Psoas muscle (tissue), 7 donors: ENCODE measurements at regions not wholly inside any gene's neighbourhood (a gene's known extent, or its start where the extent isn't known, plus 50 kb on each side); places are given as distances from the start of the nearest gene placed in this dataset.

Experiments used
- ATAC-seq, 4 donors: fragments of 200-7000 bp; cut with Tn5 transposase; one replicate each; pipeline ENCODE4 v1.9.1; 2020; ENCODE audit warnings: moderate library complexity in 3 of 4, mild to moderate bottlenecking in 2 of 4
- DNase-seq, 2 donors: peaks; one replicate each; pipeline ENCODE4 v3.0.0-alpha.2; 2020
- H3K27ac ChIP-seq: fragments of 200-600 bp; one replicate; pipeline ENCODE4 v1.8.0; 2022
- H3K27me3 ChIP-seq, 3 donors: fragments of 200-600 bp in 1 of 3; one replicate each; pipeline versions ENCODE4 v1.6.1 to v1.8.0; 2013 to 2022; ENCODE audit warnings: low read length in 2 of 3, mild to moderate bottlenecking in 2 of 3, moderate library complexity in 1 of 3; ENCODE audit not compliant: insufficient read depth in 3 of 3
- H3K36me3 ChIP-seq, 2 donors: fragments of 200-600 bp in 1 of 2; one replicate each; pipeline versions ENCODE4 v1.6.1 to v1.8.0; 2013 to 2022; ENCODE audit warnings: low read depth in 1 of 2, mild to moderate bottlenecking in 1 of 2, moderate library complexity in 1 of 2; ENCODE audit not compliant: insufficient read depth in 1 of 2
- H3K4me1 ChIP-seq: fragments of 200-600 bp; one replicate; pipeline ENCODE4 v1.8.0; 2022
- H3K4me3 ChIP-seq: fragments of 200-600 bp; one replicate; pipeline ENCODE4 v1.8.0; 2022; ENCODE audit warnings: mild to moderate bottlenecking
- H3K9me3 ChIP-seq: fragments of 200-600 bp; one replicate; pipeline ENCODE4 v1.8.0; 2022
- CTCF ChIP-seq: fragments of 200-600 bp; IDR thresholded peaks from one replicate; pipeline ENCODE4 v1.8.0; 2022; ENCODE audit warnings: antibody characterized with exemption
- WGBS, 3 donors: extraction: QIAGEN DNeasy Blood & Tissue Kit; methylation state at CpG; one replicate each; pipeline versions ENCODE4 v1.1.6 to v1.1.7; 2013; 5-methylcytosine and 5-hydroxymethylcytosine counted together
- intact Hi-C, 2 donors: fragments of 100-400 bp; cut with DNase I; formaldehyde crosslinking; loops; one replicate each; pipeline versions ENCODE4 v1.11.0 to v1.14.2; 2022
- donor health status: healthy with polysubstance abuse.
- donor health status: DM: no; HTN: no; CAD: no; lungs with moderate emphysema.
- donor health status: Bipolar disorder and iron deficiency.
- donor health status: healthy.
- donor health status: DM: yes; HTN: yes; CAD: no.
- donor health status: DM: no; HTN: no; CAD: no.
- donor health status: DM: yes; HTN: yes; CAD: no.

- WGBS, 3 donors, result 77 to 81% (median 80%) methylated on average over 1 of the region's 1 CpG
- no peak for TF ChIP-seq CTCF
- Histone ChIP-seq H3K27ac (no peak overlapping the region), H3K27me3 (no peaks in the 10 kb centered on the region), H3K9me3 (no peaks in the 10 kb centered on the region), H3K4me1 (no peaks in the 10 kb centered on the region), H3K36me3 (no peaks in the 10 kb centered on the region), H3K4me3 (no peak overlapping the region)
- intact Hi-C loops, result no loop called here
- DNase-seq (no peak), ATAC-seq (no peak)
These were observed 1071.2 kb upstream of the GYPC start for GRCh38 chr2:125584732-125585131.

- H3K4me1 ChIP-seq, result no peaks in the 10 kb centered on the region
- WGBS, 3 donors, result 63 to 78% (median 76%) methylated on average over 1 of the region's 1 CpG
- no peaks in the 10 kb centered on the region for H3K36me3 ChIP-seq
- DNase-seq (no peak), ATAC-seq (no peak)
- H3K27ac ChIP-seq, result no peak overlapping the region
- TF ChIP-seq CTCF, result no peak
- H3K9me3 ChIP-seq, result no peaks in the 10 kb centered on the region
- no peak overlapping the region for H3K4me3 ChIP-seq
- no peaks in the 10 kb centered on the region for H3K27me3 ChIP-seq
- intact Hi-C loops, result no loop called here
These were observed 1067.2 kb upstream of the GYPC start for GRCh38 chr2:125588780-125589179.

- Histone ChIP-seq H3K36me3 (no peaks in the 10 kb centered on the region), H3K27ac (no peak overlapping the region), H3K27me3 (no peaks in the 10 kb centered on the region), H3K9me3 (no peaks in the 10 kb centered on the region), H3K4me1 (no peaks in the 10 kb centered on the region), H3K4me3 (no peak overlapping the region)
- no peak for ATAC-seq
- WGBS, 3 donors, result 60 to 69% (median 65%) methylated on average over 4 of the region's 4 CpGs
- intact Hi-C loops, result no loop called here
- no peak for TF ChIP-seq CTCF
- DNase-seq, result no peak
These were observed 1064.0 kb upstream of the GYPC start for GRCh38 chr2:125591954-125592353.

- Histone ChIP-seq H3K27ac (no peak overlapping the region), H3K4me1 (no peaks in the 10 kb centered on the region), H3K27me3 (no peaks in the 10 kb centered on the region), H3K36me3 (no peaks in the 10 kb centered on the region), H3K4me3 (no peak overlapping the region), H3K9me3 (no peaks in the 10 kb centered on the region)
- DNase-seq (no peak), ATAC-seq (no peak)
- intact Hi-C loops, result no loop called here
- no peak for TF ChIP-seq CTCF
- WGBS, 3 donors, result 80 to 84% (median 80%) methylated on average over 2 of the region's 2 CpGs
These were observed 1062.9 kb upstream of the GYPC start for GRCh38 chr2:125593036-125593435.

- DNase-seq (no peak), ATAC-seq (no peak)
- Histone ChIP-seq H3K36me3 (no peaks in the 10 kb centered on the region), H3K9me3 (no peaks in the 10 kb centered on the region), H3K27me3 (no peaks in the 10 kb centered on the region), H3K4me3 (no peak overlapping the region), H3K4me1 (no peaks in the 10 kb centered on the region), H3K27ac (no peak overlapping the region)
- intact Hi-C loops, result no loop called here
- 32 to 37% (median 34%) methylated on average over 3 of the region's 3 CpGs for WGBS, 3 donors
- no peak for TF ChIP-seq CTCF
These were observed 1059.3 kb upstream of the GYPC start for GRCh38 chr2:125596612-125597011.
